A673 (cell line): ENCODE measurements at regions not wholly inside any gene's neighbourhood (a gene's known extent, or its start where the extent isn't known, plus 50 kb on each side); places are given as distances from the start of the nearest gene placed in this dataset.

ENCODE experiments used
- CTCF ChIP-seq: fragments of 300-800, 200-600 bp; sonication (generic); conservative IDR thresholded peaks from 2 replicates; pipeline ENCODE4 v1.5.1; 2017; ENCODE audit warnings: low read depth, mild to moderate bottlenecking, antibody characterized with exemption, low read length, moderate library complexity, mixed read lengths
- EZH2 ChIP-seq: fragments of 200-600 bp; sonication (generic); IDR thresholded peaks from 2 replicates; pipeline ENCODE4 v1.6.1; 2017; ENCODE audit warnings: borderline replicate concordance, low read depth, mild to moderate bottlenecking, mixed read lengths, antibody characterized with exemption, low read length; ENCODE audit not compliant: poor library complexity, severe bottlenecking

GRCh38 chr21:26320596-26320995 is 150.0 kb upstream of the APP start:
- TF ChIP-seq EZH2, result no peak
- no peak for TF ChIP-seq CTCF
